Neutrophil (primary cell): ENCODE measurements at regions not wholly inside any gene's neighbourhood (a gene's known extent, or its start where the extent isn't known, plus 50 kb on each side); places are given as distances from the start of the nearest gene placed in this dataset.

ENCODE experiments used
- H3K27ac ChIP-seq: fragments of 200-600 bp; sonication (generic); 2 replicates; pipeline ENCODE4 v1.5.1; 2016; ENCODE audit warnings: mild to moderate bottlenecking, moderate library complexity
- H3K27me3 ChIP-seq: fragments of 200-600 bp; sonication (generic); 2 replicates; pipeline ENCODE4 v1.6.0; 2016; ENCODE audit warnings: mild to moderate bottlenecking
- H3K36me3 ChIP-seq: fragments of 200-600 bp; sonication (generic); 2 replicates; pipeline ENCODE4 v1.5.1; 2017
- H3K4me1 ChIP-seq, 2 experiments: fragments of 200-600 bp in 1 of 2; sonication (generic) in 1 of 2; 1 replicate in 1 of 2; 2 replicates in 1 of 2; pipeline versions ENCODE4 v1.5.1 to v1.6.1; 2013 to 2016; ENCODE audit warnings: low read depth in 1 of 2, low read length in 1 of 2, mild to moderate bottlenecking in 1 of 2, moderate library complexity in 1 of 2; ENCODE audit not compliant: control insufficient read depth in 1 of 2, insufficient read depth in 1 of 2
- H3K4me3 ChIP-seq, 2 experiments: fragments of 200-600 bp in 1 of 2; sonication (generic) in 1 of 2; 1 replicate in 1 of 2; 2 replicates in 1 of 2; pipeline ENCODE4 v1.5.1; 2013 to 2016; ENCODE audit warnings: low read depth in 1 of 2, low read length in 1 of 2, mild to moderate bottlenecking in 1 of 2, moderate library complexity in 1 of 2
- H3K9me3 ChIP-seq: fragments of 200-600 bp; sonication (generic); 2 replicates; pipeline ENCODE4 v1.5.1; 2016
- CTCF ChIP-seq: fragments of 200-600 bp; sonication (generic); IDR thresholded peaks from 2 replicates; pipeline ENCODE4 v1.5.1; 2016; ENCODE audit warnings: antibody characterized with exemption

- Histone ChIP-seq H3K4me1 (no peaks in the 10 kb centered on the region), H3K36me3 (no peaks in the 10 kb centered on the region), H3K27me3 (no peaks in the 10 kb centered on the region), H3K4me3 (no peak overlapping the region), H3K27ac (no peak overlapping the region), H3K9me3 (no peaks in the 10 kb centered on the region)
- no peak for TF ChIP-seq CTCF
These were observed 1247.2 kb upstream of the PRR20A start for GRCh38 chr13:55893540-55893939.

- no peak for TF ChIP-seq CTCF
- Histone ChIP-seq H3K4me1 (no peaks in the 10 kb centered on the region), H3K36me3 (no peaks in the 10 kb centered on the region), H3K4me3 (no peak overlapping the region), H3K27ac (no peak overlapping the region), H3K9me3 (no peaks in the 10 kb centered on the region), H3K27me3 (no peaks in the 10 kb centered on the region)
These were observed 1203.5 kb upstream of the PRR20A start for GRCh38 chr13:55937180-55937579.

GRCh38 chr13:55948175-55948574 is 1192.5 kb upstream of the PRR20A start:
- H3K4me3 ChIP-seq, result no peak overlapping the region
- no peak overlapping the region for H3K27ac ChIP-seq
- no peaks in the 10 kb centered on the region for H3K9me3 ChIP-seq
- H3K36me3 ChIP-seq, result no peaks in the 10 kb centered on the region
- no peak for TF ChIP-seq CTCF
- no peaks in the 10 kb centered on the region for H3K4me1 ChIP-seq
- H3K27me3 ChIP-seq, result no peaks in the 10 kb centered on the region

- H3K36me3 ChIP-seq, result no peaks in the 10 kb centered on the region
- no peak overlapping the region for H3K27ac ChIP-seq
- H3K4me1 ChIP-seq, result no peaks in the 10 kb centered on the region
- no peak for TF ChIP-seq CTCF
- H3K27me3 ChIP-seq, result no peaks in the 10 kb centered on the region
- H3K4me3 ChIP-seq, result no peak overlapping the region
- no peaks in the 10 kb centered on the region for H3K9me3 ChIP-seq
These were observed 1176.8 kb upstream of the PRR20A start for GRCh38 chr13:55963934-55964333.

- Histone ChIP-seq H3K36me3 (no peaks in the 10 kb centered on the region), H3K27me3 (no peaks in the 10 kb centered on the region), H3K27ac (no peak overlapping the region), H3K9me3 (no peaks in the 10 kb centered on the region), H3K4me3 (no peak overlapping the region), H3K4me1 (no peaks in the 10 kb centered on the region)
- TF ChIP-seq CTCF, result no peak
These were observed 1173.7 kb upstream of the PRR20A start for GRCh38 chr13:55967055-55967454.

GRCh38 chr13:55977436-55977835 is 1163.3 kb upstream of the PRR20A start:
- no peak overlapping the region for H3K27ac ChIP-seq
- no peak for TF ChIP-seq CTCF
- H3K9me3 ChIP-seq, result no peaks in the 10 kb centered on the region
- no peak overlapping the region for H3K4me3 ChIP-seq
- no peaks in the 10 kb centered on the region for H3K36me3 ChIP-seq
- H3K4me1 ChIP-seq, result no peaks in the 10 kb centered on the region
- no peaks in the 10 kb centered on the region for H3K27me3 ChIP-seq
